ENCODE measurements at regions not wholly inside any gene's neighbourhood (a gene's known extent, or its start where the extent isn't known, plus 50 kb on each side); places are given as distances from the start of the nearest gene placed in this dataset.

DNA sequence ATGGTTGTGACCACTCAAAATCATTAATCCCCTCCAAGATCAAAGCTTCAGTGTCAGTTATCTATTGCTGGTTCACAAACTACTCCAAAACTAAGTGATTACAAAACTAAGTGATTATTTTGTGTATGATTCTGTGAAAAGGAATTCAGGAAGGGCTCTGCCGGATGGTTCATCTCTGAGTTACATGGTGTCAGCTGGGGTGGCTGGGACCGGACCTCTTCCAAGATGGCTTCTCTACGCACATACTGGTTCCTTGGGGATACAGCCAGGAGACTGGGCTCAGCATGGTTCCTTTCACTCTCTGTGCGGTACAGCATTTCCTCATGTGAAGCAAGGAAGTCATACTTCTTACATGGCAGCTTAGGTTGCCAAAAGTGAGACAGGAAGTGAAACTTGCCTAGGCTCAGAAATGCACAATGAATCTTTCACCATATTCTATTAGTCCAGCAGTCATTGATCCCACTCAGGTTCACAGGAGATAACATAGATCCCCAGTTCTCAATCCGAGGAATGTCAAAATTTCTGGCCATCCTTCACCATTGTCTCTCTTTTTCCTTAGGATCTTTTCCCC lies 97.9 kb upstream of the IRX6 start:
- TF ChIP-seq POLR2AphosphoS5 (IDR thresholded peaks at IDR 0.05; ENCODE audit: low read depth, low read length) (no peak), TAF1 (IDR thresholded peaks at IDR 0.05; ENCODE audit: borderline replicate concordance, low read depth, low read length) (no peak)

Measured in GM12892 (cell line).